Bronchial epithelial cell (primary cell): ENCODE measurements at regions not wholly inside any gene's neighbourhood (a gene's known extent, or its start where the extent isn't known, plus 50 kb on each side); places are given as distances from the start of the nearest gene placed in this dataset.

Experiments
- DNase-seq: peaks from one replicate; pipeline ENCODE4 v3.0.0-alpha.2; 2010; ENCODE audit warnings: low read depth
- FAIRE-seq: peaks from 2 replicates; lab custom pipeline; 2011; peaks lifted over from hg19 to GRCh38; lab: Jason Lieb, UNC
- H3K27me3 ChIP-seq: 2 replicates; pipeline ENCODE4 v1.5.1; 2011; ENCODE audit warnings: low read length; ENCODE audit not compliant: control insufficient read depth, insufficient read depth
- H3K36me3 ChIP-seq: 2 replicates; pipeline ENCODE4 v1.5.1; 2011; ENCODE audit warnings: low read length; ENCODE audit not compliant: control insufficient read depth, insufficient read depth
- H3K4me3 ChIP-seq: 2 replicates; pipeline ENCODE4 v1.5.1; 2011; ENCODE audit warnings: mild to moderate bottlenecking, low read depth, low read length, control low read depth
- TF ChIP-seq, protein P1 (sequence below): IDR thresholded peaks from 2 replicates; pipeline ENCODE4 v1.5.1; 2011; ENCODE audit warnings: mild to moderate bottlenecking, moderate library complexity, low read length, control low read depth, inconsistent platforms; ENCODE audit not compliant: insufficient read depth, severe bottlenecking

DNA sequence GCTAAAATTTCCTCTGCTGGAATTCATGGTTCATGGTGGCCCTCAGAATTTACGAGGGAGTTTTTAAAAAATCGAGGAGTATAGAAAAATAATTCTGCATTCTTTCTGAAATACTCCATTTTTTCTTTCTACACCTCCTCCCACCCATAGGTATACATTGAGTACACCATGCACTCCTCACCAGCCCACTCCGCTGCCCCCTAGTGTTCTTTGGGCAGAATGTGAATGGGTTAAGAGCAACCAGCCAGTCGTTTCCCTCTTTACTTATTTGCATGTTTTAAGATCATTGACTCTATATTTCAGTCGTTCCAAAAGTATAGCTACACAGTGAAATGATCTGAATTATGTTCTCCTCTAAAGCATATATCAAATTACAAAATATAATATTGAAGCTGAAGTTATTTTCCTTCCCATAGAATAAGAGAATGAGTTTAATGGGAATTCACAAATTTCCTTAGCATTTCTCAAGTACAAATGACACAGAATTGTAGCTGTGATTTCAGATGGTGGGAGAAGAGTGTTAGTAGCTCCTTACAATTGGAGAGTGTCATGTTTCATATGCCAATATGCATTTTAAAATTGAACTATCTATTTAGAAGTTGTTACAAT lies 977.7 kb upstream of the SLC35B3 start:
- Histone ChIP-seq H3K27me3 (no peaks in the 10 kb centered on the region), H3K36me3 (no peaks in the 10 kb centered on the region), H3K4me3 (no peak overlapping the region)
- FAIRE-seq (no peak), DNase-seq (peak; percentile 50)
- TF ChIP-seq, protein P1, sequence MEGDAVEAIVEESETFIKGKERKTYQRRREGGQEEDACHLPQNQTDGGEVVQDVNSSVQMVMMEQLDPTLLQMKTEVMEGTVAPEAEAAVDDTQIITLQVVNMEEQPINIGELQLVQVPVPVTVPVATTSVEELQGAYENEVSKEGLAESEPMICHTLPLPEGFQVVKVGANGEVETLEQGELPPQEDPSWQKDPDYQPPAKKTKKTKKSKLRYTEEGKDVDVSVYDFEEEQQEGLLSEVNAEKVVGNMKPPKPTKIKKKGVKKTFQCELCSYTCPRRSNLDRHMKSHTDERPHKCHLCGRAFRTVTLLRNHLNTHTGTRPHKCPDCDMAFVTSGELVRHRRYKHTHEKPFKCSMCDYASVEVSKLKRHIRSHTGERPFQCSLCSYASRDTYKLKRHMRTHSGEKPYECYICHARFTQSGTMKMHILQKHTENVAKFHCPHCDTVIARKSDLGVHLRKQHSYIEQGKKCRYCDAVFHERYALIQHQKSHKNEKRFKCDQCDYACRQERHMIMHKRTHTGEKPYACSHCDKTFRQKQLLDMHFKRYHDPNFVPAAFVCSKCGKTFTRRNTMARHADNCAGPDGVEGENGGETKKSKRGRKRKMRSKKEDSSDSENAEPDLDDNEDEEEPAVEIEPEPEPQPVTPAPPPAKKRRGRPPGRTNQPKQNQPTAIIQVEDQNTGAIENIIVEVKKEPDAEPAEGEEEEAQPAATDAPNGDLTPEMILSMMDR = peak; percentile 61

DNA sequence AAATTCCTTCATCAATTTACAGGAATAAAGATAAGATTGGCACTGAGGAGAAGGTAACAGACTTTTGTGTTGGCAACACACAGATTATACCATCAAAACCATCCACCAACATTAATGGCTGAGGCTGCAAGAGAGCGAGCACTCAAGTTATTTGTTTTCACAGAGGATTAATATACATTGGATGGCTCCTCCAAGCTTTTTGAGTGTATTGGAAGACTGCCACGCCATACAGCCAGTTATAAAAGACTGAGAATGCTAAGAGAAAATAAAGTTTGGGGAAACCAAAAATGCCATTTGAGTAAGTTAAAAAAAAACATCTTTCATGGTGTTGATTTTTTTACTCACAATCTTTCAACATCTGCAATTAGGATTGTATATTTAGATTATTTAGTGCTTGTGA lies 973.8 kb upstream of the SLC35B3 start:
- DNase-seq (no peak), FAIRE-seq (no peak)
- TF ChIP-seq, protein P1 = no peak
- Histone ChIP-seq H3K27me3 (no peaks in the 10 kb centered on the region), H3K36me3 (no peaks in the 10 kb centered on the region), H3K4me3 (no peak overlapping the region)

DNA sequence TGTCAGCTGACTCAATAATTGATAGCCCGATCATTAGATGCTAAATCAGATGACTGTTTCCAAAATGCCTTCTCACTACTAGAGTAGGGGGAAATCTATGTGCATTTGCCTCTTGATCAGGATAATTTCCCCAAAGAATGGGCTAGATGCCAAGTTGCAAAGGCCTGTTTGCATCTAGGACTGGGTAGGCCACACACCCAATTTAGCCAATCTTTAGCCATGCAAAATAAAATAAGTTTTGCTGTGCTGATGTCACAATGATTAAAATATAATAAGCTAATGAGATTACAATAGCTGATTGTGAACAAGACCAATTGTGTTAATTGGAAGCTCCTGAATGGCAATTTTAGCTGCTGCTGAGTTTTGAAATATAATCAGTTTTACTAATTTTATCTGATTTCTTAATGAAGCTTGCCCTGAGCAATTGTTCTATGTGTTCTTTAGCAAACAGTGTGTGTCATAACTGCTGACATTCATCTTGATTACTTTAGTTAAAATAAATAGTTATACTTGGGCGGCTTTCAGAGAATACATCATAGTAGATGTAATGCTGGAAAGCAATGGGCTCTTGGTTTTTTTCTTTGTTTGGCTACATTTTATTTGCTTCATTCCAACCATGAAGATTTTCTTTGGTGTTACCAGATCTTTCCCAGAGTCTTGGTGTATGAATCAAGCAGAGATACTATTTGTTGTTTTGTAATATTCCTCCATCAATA lies 973.2 kb upstream of the SLC35B3 start:
- Histone ChIP-seq H3K36me3 (no peaks in the 10 kb centered on the region), H3K27me3 (no peaks in the 10 kb centered on the region), H3K4me3 (no peak overlapping the region)
- TF ChIP-seq, protein P1 = no peak
- FAIRE-seq (no peak), DNase-seq (peak; percentile 37)

DNA sequence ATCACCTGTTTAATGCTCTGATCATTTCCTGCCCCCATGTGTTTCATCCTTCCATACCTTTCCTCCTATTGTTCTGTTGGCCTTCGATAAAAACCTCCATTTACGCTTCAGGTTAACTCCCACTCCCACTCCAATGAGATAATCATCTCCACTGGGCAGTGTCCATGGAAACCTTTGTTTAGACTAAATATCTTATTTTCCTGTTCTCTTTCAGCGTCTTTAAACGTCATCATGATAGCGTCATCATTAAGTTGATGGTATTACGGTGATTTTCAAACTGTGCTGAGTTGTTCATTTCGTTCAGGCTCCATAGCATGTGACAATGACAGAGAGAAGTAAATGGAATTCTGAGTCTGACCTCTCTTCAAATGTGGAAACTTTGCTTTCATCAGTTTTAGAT lies 970.5 kb upstream of the SLC35B3 start:
- H3K27me3 ChIP-seq = no peaks in the 10 kb centered on the region
- DNase-seq (no peak), FAIRE-seq (peak; percentile 13)
- H3K36me3 ChIP-seq = no peaks in the 10 kb centered on the region
- no peak overlapping the region for H3K4me3 ChIP-seq
- TF ChIP-seq, protein P1 = no peak

DNA sequence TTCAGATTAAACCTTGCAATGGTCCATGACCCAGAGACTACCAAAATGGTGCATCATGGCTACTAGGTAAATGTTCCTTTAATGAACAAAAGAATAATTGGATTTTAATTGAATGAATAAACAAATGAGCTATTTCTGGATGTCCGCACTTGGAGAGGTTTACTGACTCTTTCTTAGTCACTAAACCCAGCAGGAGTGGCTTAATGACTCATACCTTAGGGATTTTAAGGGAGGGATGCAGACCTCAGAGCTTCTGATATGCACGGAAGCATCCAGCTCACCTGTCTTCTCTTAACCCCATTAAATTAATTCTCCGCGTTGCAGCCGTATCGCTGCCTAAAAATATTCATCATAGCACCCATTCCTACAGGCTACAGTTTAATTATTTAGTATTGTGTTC lies 970.0 kb upstream of the SLC35B3 start:
- no peak overlapping the region for H3K4me3 ChIP-seq
- no peak for FAIRE-seq
- peak; percentile 93 for DNase-seq
- TF ChIP-seq, protein P1 = no peak
- H3K27me3 ChIP-seq = no peaks in the 10 kb centered on the region
- no peaks in the 10 kb centered on the region for H3K36me3 ChIP-seq
